Gastrocnemius medialis (tissue), 4 donors: ENCODE measurements at regions not wholly inside any gene's neighbourhood (a gene's known extent, or its start where the extent isn't known, plus 50 kb on each side); places are given as distances from the start of the nearest gene placed in this dataset.

ENCODE experiments used
- ATAC-seq, 2 donors: fragments of 150-250 bp; one replicate each; pipeline ENCODE4 v1.9.1; 2016
- DNase-seq, 2 donors: peaks; one replicate each; pipeline ENCODE4 v3.0.0-alpha.2; 2019
- H3K27ac ChIP-seq, 4 donors: fragments of 200-600 bp; sonication (generic); 1 replicate in 1 of 4; 2 replicates in 3 of 4; pipeline ENCODE4 v1.5.1; 2016 to 2018; ENCODE audit warnings: mild to moderate bottlenecking in 2 of 4, moderate library complexity in 1 of 4
- H3K27me3 ChIP-seq, 3 donors: fragments of 200-600 bp; sonication (generic) in 2 of 3; 1 replicate in 1 of 3; 2 replicates in 2 of 3; pipeline versions ENCODE4 v1.5.1 to v1.6.0; 2016 to 2019; ENCODE audit warnings: mild to moderate bottlenecking in 1 of 3, moderate library complexity in 1 of 3
- H3K36me3 ChIP-seq, 2 donors: fragments of 200-600 bp; sonication (generic) in 1 of 2; one replicate each; pipeline ENCODE4 v1.5.1; 2017 to 2018
- H3K4me1 ChIP-seq, 2 donors: fragments of 200-600 bp; sonication (generic) in 1 of 2; one replicate each; pipeline ENCODE4 v1.5.1; 2016 to 2017; ENCODE audit warnings: mild to moderate bottlenecking in 2 of 2
- H3K4me3 ChIP-seq, 4 donors: fragments of 200-600 bp; sonication (generic) in 3 of 4; 1 replicate in 1 of 4; 2 replicates in 3 of 4; pipeline ENCODE4 v1.5.1; 2016 to 2019; ENCODE audit warnings: mild to moderate bottlenecking in 2 of 4
- H3K9me3 ChIP-seq, 3 donors: fragments of 200-600 bp; sonication (generic) in 2 of 3; 1 replicate in 1 of 3; 2 replicates in 2 of 3; pipeline ENCODE4 v1.5.1; 2016 to 2019
- POLR2A ChIP-seq, 2 donors: fragments of 450-650 bp; IDR thresholded peaks; one replicate each; pipeline ENCODE4 v1.6.1; 2017; ENCODE audit warnings: antibody characterized with exemption in 2 of 2, mild to moderate bottlenecking in 2 of 2, moderate library complexity in 2 of 2
- in situ Hi-C, 4 donors: fragments of 200-750 bp; cut with MboI; loops; one replicate each; pipeline versions ENCODE4 v1.15.0 to v1.8.0; 2017; ENCODE audit warnings: low sequenced_read_pairs in 4 of 4
- intact Hi-C: fragments of 100-400 bp; cut with DNase I; formaldehyde crosslinking; loops from one replicate; pipeline ENCODE4 v1.15.1; 2023; ENCODE audit warnings: low total_unique reads
- TF ChIP-seq, protein P1 (sequence below), 5 experiments: fragments of 450-650 bp in 3 of 5; fragments of 200-600 bp in 2 of 5; sonication (generic) in 2 of 5; IDR thresholded peaks in 4 of 5; conservative IDR thresholded peaks in 1 of 5; 1 replicate in 4 of 5; 2 replicates in 1 of 5; pipeline ENCODE4 v1.5.1; 2016 to 2019; ENCODE audit warnings: antibody characterized with exemption in 5 of 5, mild to moderate bottlenecking in 3 of 5, moderate library complexity in 3 of 5

DNA sequence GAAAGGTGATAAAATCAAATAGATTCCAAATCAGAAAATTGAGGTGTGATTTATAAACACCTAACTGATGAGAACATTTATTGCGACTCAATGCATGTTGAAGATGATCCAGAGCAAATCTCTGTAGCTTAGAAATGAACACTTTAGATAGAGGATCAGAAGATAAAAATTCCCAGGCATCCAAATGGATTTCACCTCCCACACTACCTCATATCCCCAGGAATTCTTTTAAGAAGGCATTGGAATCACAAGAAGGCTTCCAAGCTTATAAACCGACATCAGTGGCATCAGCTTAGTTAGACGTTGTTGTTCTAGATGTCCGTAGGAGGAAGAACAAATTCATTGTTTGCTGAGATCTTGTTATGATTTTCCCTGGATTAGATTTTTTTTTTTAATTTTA lies 154.4 kb downstream of the EBLN2 start:
- DNase-seq, result no peak
- no peaks in the 10 kb centered on the region for H3K27me3 ChIP-seq
- H3K36me3 ChIP-seq, result no peaks in the 10 kb centered on the region
- TF ChIP-seq POLR2A (IDR thresholded peaks at IDR 0.05), result no peak
- TF ChIP-seq, protein P1, sequence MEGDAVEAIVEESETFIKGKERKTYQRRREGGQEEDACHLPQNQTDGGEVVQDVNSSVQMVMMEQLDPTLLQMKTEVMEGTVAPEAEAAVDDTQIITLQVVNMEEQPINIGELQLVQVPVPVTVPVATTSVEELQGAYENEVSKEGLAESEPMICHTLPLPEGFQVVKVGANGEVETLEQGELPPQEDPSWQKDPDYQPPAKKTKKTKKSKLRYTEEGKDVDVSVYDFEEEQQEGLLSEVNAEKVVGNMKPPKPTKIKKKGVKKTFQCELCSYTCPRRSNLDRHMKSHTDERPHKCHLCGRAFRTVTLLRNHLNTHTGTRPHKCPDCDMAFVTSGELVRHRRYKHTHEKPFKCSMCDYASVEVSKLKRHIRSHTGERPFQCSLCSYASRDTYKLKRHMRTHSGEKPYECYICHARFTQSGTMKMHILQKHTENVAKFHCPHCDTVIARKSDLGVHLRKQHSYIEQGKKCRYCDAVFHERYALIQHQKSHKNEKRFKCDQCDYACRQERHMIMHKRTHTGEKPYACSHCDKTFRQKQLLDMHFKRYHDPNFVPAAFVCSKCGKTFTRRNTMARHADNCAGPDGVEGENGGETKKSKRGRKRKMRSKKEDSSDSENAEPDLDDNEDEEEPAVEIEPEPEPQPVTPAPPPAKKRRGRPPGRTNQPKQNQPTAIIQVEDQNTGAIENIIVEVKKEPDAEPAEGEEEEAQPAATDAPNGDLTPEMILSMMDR (IDR thresholded peaks at IDR 0.05 in 4 of 5, conservative IDR thresholded peaks at IDR 0.05 in 1 of 5), result no peak
- no peak for ATAC-seq
- H3K27ac ChIP-seq, result no peak overlapping the region
- H3K9me3 ChIP-seq, result no peaks in the 10 kb centered on the region
- H3K4me3 ChIP-seq, result no peak overlapping the region
- intact Hi-C loops, result no loop called here
- in situ Hi-C loops, result no loop called here
- H3K4me1 ChIP-seq, result no peaks in the 10 kb centered on the region

DNA sequence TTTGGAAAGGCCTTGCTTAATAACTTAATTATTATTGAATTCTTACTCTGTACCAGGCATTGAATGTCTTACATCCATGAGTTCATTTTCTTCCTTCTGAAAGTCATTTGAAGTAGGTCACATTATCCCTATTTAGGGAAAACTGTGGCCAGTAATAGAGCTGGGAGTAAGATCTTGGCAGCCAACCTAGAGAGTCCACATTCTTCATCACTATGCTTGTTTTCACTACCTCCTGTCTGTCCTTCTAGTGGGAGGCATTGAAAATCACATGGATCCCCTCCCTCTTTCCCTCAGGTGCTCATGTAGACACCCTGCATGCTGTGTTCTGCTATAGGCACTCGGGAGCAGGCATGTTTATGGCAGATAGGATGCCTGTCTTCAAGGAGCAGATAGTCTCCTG lies 154.9 kb downstream of the EBLN2 start:
- H3K27ac ChIP-seq, result no peak overlapping the region
- in situ Hi-C loops, result no loop called here
- DNase-seq, result no peak
- no peaks in the 10 kb centered on the region for H3K27me3 ChIP-seq
- intact Hi-C loops, result no loop called here
- TF ChIP-seq, protein P1 (IDR thresholded peaks at IDR 0.05 in 4 of 5, conservative IDR thresholded peaks at IDR 0.05 in 1 of 5), result no peak
- no peak for TF ChIP-seq POLR2A (IDR thresholded peaks at IDR 0.05)
- H3K9me3 ChIP-seq, result no peaks in the 10 kb centered on the region
- no peaks in the 10 kb centered on the region for H3K36me3 ChIP-seq
- no peak overlapping the region for H3K4me3 ChIP-seq
- no peaks in the 10 kb centered on the region for H3K4me1 ChIP-seq
- ATAC-seq, result no peak

DNA sequence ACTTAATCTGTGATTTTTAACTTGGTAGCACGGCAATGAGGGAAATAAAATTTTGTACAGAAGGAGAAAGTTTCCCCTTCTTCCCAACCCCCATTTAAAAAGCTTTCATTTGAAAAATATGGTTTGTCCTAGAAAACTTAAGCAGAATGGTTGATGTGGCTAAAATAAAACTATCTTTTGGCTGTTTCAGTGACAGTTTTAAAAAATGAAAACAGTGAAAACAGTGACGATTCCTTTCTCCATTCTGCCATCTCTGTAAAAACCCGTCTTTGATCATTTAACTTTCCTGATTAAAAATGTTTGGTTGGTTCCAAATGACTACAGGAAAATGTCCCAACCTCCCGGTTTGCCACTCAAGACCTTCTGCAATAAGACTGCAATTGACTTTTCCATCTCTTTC lies 160.7 kb downstream of the EBLN2 start:
- Histone ChIP-seq H3K4me1 (no peaks in the 10 kb centered on the region), H3K27me3 (no peaks in the 10 kb centered on the region), H3K27ac (no peak overlapping the region), H3K4me3 (no peak overlapping the region), H3K36me3 (no peaks in the 10 kb centered on the region), H3K9me3 (no peaks in the 10 kb centered on the region)
- ATAC-seq, result no peak
- intact Hi-C loops, result no loop called here
- in situ Hi-C loops, result no loop called here
- TF ChIP-seq, protein P1 (IDR thresholded peaks at IDR 0.05 in 4 of 5, conservative IDR thresholded peaks at IDR 0.05 in 1 of 5), result no peak
- no peak for TF ChIP-seq POLR2A (IDR thresholded peaks at IDR 0.05)
- DNase-seq, result no peak

DNA sequence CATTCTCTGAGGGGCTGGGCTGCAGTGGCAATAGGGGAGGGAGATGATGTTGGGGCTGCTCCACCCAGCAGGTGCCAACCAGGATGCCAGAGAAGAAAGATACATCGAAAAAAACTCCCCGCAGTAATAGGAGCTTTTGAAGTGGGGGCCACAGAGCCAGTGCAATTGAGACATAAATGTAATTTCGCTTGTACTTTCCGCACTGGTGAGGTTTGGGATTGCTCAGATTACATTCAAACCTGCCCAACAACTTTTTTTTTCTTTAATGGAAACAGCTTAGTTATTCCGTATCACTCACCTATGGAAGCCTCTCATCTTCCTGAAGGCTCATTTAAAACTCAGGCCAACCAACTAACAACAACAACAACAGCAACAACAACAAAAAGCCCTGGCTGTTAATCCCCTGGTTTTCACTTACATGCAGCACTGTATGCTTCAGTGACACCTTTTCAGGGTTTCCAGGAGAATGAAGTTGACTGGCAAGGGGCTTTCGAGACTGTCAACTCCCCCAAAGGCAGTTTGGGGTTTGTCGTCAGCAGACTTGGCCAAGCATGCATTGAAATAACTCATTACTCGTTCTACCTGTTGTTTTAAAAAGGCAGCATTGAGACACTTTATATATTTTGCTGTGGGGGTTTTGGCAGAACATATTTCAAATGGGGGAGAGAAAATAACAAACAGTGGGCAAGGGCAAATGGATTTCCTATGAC lies 163.8 kb downstream of the EBLN2 start:
- DNase-seq (no peak), ATAC-seq (no peak)
- Histone ChIP-seq H3K9me3 (no peaks in the 10 kb centered on the region), H3K27ac (no peak overlapping the region), H3K36me3 (no peaks in the 10 kb centered on the region), H3K4me1 (no peaks in the 10 kb centered on the region), H3K27me3 (no peaks in the 10 kb centered on the region), H3K4me3 (no peak overlapping the region)
- in situ Hi-C loops, result no loop called here
- intact Hi-C loops, result no loop called here
- TF ChIP-seq POLR2A (IDR thresholded peaks at IDR 0.05), result no peak
- TF ChIP-seq, protein P1 (IDR thresholded peaks at IDR 0.05 in 4 of 5, conservative IDR thresholded peaks at IDR 0.05 in 1 of 5), result no peak

DNA sequence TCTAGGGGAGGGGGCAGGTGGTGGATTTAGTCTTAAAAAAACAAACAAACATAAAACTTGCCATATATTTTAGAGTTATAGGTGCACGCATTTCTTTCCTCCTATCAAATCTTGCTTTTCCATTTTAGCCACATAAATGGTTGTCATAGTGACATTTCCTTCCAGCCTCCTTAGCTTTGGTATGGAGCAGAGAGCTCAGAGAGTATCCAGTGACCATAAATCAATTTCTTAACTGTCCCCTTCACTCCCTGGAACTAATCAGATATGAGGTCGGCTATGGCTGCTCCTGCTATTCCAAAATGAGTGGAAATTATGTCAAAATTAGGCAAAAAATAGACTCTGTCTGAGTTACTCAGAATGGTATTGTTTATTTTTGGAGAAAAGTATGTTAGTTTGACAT lies 164.5 kb downstream of the EBLN2 start:
- Histone ChIP-seq H3K4me3 (no peak overlapping the region), H3K36me3 (no peaks in the 10 kb centered on the region), H3K4me1 (no peaks in the 10 kb centered on the region), H3K27ac (no peak overlapping the region), H3K9me3 (no peaks in the 10 kb centered on the region), H3K27me3 (no peaks in the 10 kb centered on the region)
- TF ChIP-seq, protein P1 (IDR thresholded peaks at IDR 0.05 in 4 of 5, conservative IDR thresholded peaks at IDR 0.05 in 1 of 5), result no peak
- TF ChIP-seq POLR2A (IDR thresholded peaks at IDR 0.05), result no peak
- DNase-seq (no peak), ATAC-seq (no peak)
- intact Hi-C loops (no loop called here), in situ Hi-C loops (no loop called here)
